ENCODE measurements at regions not wholly inside any gene's neighbourhood (a gene's known extent, or its start where the extent isn't known, plus 50 kb on each side); places are given as distances from the start of the nearest gene placed in this dataset.

DNA sequence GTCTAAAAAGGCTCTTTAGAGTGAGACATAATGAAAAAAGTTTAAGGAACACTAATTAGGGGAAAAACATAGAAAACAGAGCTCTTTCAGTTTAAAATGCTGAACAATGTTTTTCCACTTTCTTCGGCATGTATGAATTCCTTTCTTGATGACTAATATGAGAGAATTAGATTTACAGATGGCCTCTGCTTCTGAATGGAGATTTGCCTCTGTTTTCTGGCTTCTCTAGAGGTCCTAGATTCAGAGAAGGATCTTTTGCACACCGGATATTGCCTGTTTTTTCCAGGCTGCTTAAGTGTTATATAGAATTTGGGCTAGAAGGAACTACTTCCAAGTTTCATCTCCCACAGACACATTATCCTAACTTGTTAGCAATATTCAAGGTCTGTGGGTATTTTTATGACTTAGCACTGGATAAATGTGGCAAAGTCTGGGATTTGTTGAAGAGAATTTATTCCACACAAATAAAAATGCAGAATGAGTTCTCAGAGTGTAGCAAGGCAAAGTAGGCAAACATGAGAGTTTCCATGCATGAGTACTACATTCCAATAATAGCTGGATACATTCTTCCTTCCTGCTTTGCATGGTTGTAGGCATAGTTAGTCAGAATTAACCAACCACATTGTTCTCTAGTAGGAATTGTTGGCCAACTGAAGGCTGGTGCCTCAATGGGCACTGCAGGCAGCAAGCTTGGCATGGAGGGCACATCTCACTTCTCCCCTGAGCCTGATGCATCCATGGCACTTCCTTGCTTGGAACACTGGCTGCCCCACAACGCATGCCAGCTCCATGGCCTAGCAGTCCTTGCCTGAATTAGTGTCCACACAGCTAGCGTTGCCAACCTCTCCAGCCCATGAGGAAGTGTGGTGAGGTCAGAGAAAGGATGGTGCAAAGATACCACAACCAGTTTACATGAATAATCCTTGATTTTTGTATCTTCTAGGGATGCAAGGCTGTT lies 224.2 kb downstream of the CLIC5 start:
- no peaks in the 10 kb centered on the region for H3K4me1 ChIP-seq (ENCODE audit: control insufficient read depth, insufficient read depth, low read length, poor library complexity, severe bottlenecking)
- H3K36me3 ChIP-seq (ENCODE audit: control insufficient read depth, insufficient read depth, low read length) = no peaks in the 10 kb centered on the region
- no peaks in the 10 kb centered on the region for H3K9me3 ChIP-seq (ENCODE audit: control insufficient read depth, low read length)
- H3K27me3 ChIP-seq (replicated peaks; ENCODE audit: control insufficient read depth, insufficient read depth, low read length, poor library complexity, severe bottlenecking) = no peaks in the 10 kb centered on the region
- H3K27ac ChIP-seq (ENCODE audit: insufficient read depth, low read length, poor library complexity, severe bottlenecking) = no peak overlapping the region
- no peak overlapping the region for H3K4me3 ChIP-seq (ENCODE audit: insufficient read depth, low read depth, low read length, poor library complexity, severe bottlenecking)
- no peak for DNase-seq

GRCh38 chr6:45789238-45789637 lies 226.4 kb downstream of the CLIC5 start:
- no peaks in the 10 kb centered on the region for H3K27me3 ChIP-seq (replicated peaks; ENCODE audit: control insufficient read depth, insufficient read depth, low read length, poor library complexity, severe bottlenecking)
- H3K9me3 ChIP-seq (ENCODE audit: control insufficient read depth, low read length) = no peaks in the 10 kb centered on the region
- no peaks in the 10 kb centered on the region for H3K36me3 ChIP-seq (ENCODE audit: control insufficient read depth, insufficient read depth, low read length)
- no peaks in the 10 kb centered on the region for H3K4me1 ChIP-seq (ENCODE audit: control insufficient read depth, insufficient read depth, low read length, poor library complexity, severe bottlenecking)
- no peak overlapping the region for H3K27ac ChIP-seq (ENCODE audit: insufficient read depth, low read length, poor library complexity, severe bottlenecking)
- H3K4me3 ChIP-seq (ENCODE audit: insufficient read depth, low read depth, low read length, poor library complexity, severe bottlenecking) = no peak overlapping the region
- no peak for DNase-seq

- no peak for DNase-seq
- H3K36me3 ChIP-seq (ENCODE audit: control insufficient read depth, insufficient read depth, low read length) = no peaks in the 10 kb centered on the region
- no peaks in the 10 kb centered on the region for H3K4me1 ChIP-seq (ENCODE audit: control insufficient read depth, insufficient read depth, low read length, poor library complexity, severe bottlenecking)
- no peak overlapping the region for H3K27ac ChIP-seq (ENCODE audit: insufficient read depth, low read length, poor library complexity, severe bottlenecking)
- H3K27me3 ChIP-seq (replicated peaks; ENCODE audit: control insufficient read depth, insufficient read depth, low read length, poor library complexity, severe bottlenecking) = no peaks in the 10 kb centered on the region
- H3K4me3 ChIP-seq (ENCODE audit: insufficient read depth, low read depth, low read length, poor library complexity, severe bottlenecking) = no peak overlapping the region
- H3K9me3 ChIP-seq (ENCODE audit: control insufficient read depth, low read length) = no peaks in the 10 kb centered on the region
These were observed 228.3 kb downstream of the CLIC5 start for GRCh38 chr6:45787384-45787783.

DNA sequence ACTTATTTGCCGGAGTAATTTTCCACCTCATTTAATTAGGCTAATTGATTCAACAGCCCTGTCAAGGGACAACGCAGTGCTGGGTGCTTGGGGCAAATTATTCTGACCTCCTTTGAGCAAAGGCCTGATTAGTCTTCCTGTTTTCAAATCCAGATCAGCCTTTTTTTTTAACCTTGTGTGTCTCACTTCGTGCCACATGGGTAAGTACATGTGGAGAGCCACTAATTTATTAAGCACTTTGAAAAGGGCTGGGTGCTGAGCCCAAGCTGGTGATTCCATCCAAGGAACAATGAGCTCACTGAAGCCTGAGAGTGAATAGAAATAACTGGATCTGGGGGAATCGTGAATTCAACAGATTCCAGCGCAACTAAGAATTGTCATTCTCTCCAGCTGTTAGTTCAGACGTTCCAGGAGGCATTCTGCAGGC lies 229.3 kb downstream of the CLIC5 start:
- H3K4me1 ChIP-seq (ENCODE audit: control insufficient read depth, insufficient read depth, low read length, poor library complexity, severe bottlenecking) = no peaks in the 10 kb centered on the region
- no peak overlapping the region for H3K4me3 ChIP-seq (ENCODE audit: insufficient read depth, low read depth, low read length, poor library complexity, severe bottlenecking)
- no peaks in the 10 kb centered on the region for H3K9me3 ChIP-seq (ENCODE audit: control insufficient read depth, low read length)
- H3K27me3 ChIP-seq (replicated peaks; ENCODE audit: control insufficient read depth, insufficient read depth, low read length, poor library complexity, severe bottlenecking) = no peaks in the 10 kb centered on the region
- no peaks in the 10 kb centered on the region for H3K36me3 ChIP-seq (ENCODE audit: control insufficient read depth, insufficient read depth, low read length)
- DNase-seq = no peak
- H3K27ac ChIP-seq (ENCODE audit: insufficient read depth, low read length, poor library complexity, severe bottlenecking) = no peak overlapping the region

- no peaks in the 10 kb centered on the region for H3K27me3 ChIP-seq (replicated peaks; ENCODE audit: control insufficient read depth, insufficient read depth, low read length, poor library complexity, severe bottlenecking)
- no peaks in the 10 kb centered on the region for H3K36me3 ChIP-seq (ENCODE audit: control insufficient read depth, insufficient read depth, low read length)
- H3K4me1 ChIP-seq (ENCODE audit: control insufficient read depth, insufficient read depth, low read length, poor library complexity, severe bottlenecking) = no peaks in the 10 kb centered on the region
- DNase-seq = no peak
- no peaks in the 10 kb centered on the region for H3K9me3 ChIP-seq (ENCODE audit: control insufficient read depth, low read length)
- H3K4me3 ChIP-seq (ENCODE audit: insufficient read depth, low read depth, low read length, poor library complexity, severe bottlenecking) = no peak overlapping the region
- no peak overlapping the region for H3K27ac ChIP-seq (ENCODE audit: insufficient read depth, low read length, poor library complexity, severe bottlenecking)
These were observed 231.4 kb downstream of the CLIC5 start for GRCh38 chr6:45784250-45784649.

- Histone ChIP-seq H3K27me3 (replicated peaks; ENCODE audit: control insufficient read depth, insufficient read depth, low read length, poor library complexity, severe bottlenecking) (no peaks in the 10 kb centered on the region), H3K4me3 (ENCODE audit: insufficient read depth, low read depth, low read length, poor library complexity, severe bottlenecking) (no peak overlapping the region), H3K27ac (ENCODE audit: insufficient read depth, low read length, poor library complexity, severe bottlenecking) (no peak overlapping the region), H3K9me3 (ENCODE audit: control insufficient read depth, low read length) (no peaks in the 10 kb centered on the region), H3K36me3 (ENCODE audit: control insufficient read depth, insufficient read depth, low read length) (no peaks in the 10 kb centered on the region), H3K4me1 (ENCODE audit: control insufficient read depth, insufficient read depth, low read length, poor library complexity, severe bottlenecking) (no peaks in the 10 kb centered on the region)
- DNase-seq = no peak
These were observed 231.9 kb downstream of the CLIC5 start for GRCh38 chr6:45783716-45784115.

- Histone ChIP-seq H3K9me3 (ENCODE audit: control insufficient read depth, low read length) (no peaks in the 10 kb centered on the region), H3K4me1 (ENCODE audit: control insufficient read depth, insufficient read depth, low read length, poor library complexity, severe bottlenecking) (no peaks in the 10 kb centered on the region), H3K36me3 (ENCODE audit: control insufficient read depth, insufficient read depth, low read length) (no peaks in the 10 kb centered on the region), H3K27ac (ENCODE audit: insufficient read depth, low read length, poor library complexity, severe bottlenecking) (no peak overlapping the region), H3K27me3 (replicated peaks; ENCODE audit: control insufficient read depth, insufficient read depth, low read length, poor library complexity, severe bottlenecking) (no peaks in the 10 kb centered on the region), H3K4me3 (ENCODE audit: insufficient read depth, low read depth, low read length, poor library complexity, severe bottlenecking) (no peak overlapping the region)
- no peak for DNase-seq
These were observed 233.8 kb downstream of the CLIC5 start for GRCh38 chr6:45781890-45782289.

GRCh38 chr6:45780523-45780922 lies 235.1 kb downstream of the CLIC5 start:
- Histone ChIP-seq H3K4me3 (ENCODE audit: insufficient read depth, low read depth, low read length, poor library complexity, severe bottlenecking) (no peak overlapping the region), H3K9me3 (ENCODE audit: control insufficient read depth, low read length) (no peaks in the 10 kb centered on the region), H3K36me3 (ENCODE audit: control insufficient read depth, insufficient read depth, low read length) (no peaks in the 10 kb centered on the region), H3K27me3 (replicated peaks; ENCODE audit: control insufficient read depth, insufficient read depth, low read length, poor library complexity, severe bottlenecking) (no peaks in the 10 kb centered on the region), H3K27ac (ENCODE audit: insufficient read depth, low read length, poor library complexity, severe bottlenecking) (no peak overlapping the region), H3K4me1 (ENCODE audit: control insufficient read depth, insufficient read depth, low read length, poor library complexity, severe bottlenecking) (no peaks in the 10 kb centered on the region)
- DNase-seq = no peak

DNA sequence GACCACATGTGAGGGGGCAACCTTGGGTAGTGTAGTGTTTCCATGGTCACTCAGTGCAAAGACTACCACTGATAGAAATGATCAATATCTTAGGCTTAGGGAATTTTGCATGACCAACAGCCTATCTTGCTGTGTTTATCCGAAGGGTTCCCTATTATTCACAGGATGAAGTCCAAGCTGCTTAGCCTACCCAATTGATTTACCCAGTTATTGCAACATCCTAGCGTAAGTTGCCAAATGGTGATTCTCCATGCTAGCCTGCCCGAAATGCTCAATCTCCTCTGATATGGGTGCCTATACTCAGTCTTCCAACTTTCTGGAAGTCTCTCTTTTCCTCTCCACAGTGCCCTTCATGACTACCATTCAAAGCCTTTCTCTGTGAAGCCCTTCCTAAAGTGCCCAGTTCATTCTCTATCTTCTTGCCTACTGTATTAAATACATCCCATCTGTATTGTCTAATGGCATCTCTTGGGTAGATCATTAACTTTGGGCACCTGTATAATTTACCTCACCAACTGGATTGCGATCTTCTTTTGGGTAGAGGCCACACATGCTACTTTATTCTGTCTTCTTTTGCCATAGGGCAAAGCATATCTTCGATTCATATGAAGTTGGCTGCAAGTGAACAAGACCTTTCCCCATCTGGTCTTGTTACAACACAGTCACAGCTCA lies 240.5 kb downstream of the CLIC5 start:
- no peaks in the 10 kb centered on the region for H3K4me1 ChIP-seq (ENCODE audit: control insufficient read depth, insufficient read depth, low read length, poor library complexity, severe bottlenecking)
- H3K27me3 ChIP-seq (replicated peaks; ENCODE audit: control insufficient read depth, insufficient read depth, low read length, poor library complexity, severe bottlenecking) = no peaks in the 10 kb centered on the region
- DNase-seq = no peak
- H3K9me3 ChIP-seq (ENCODE audit: control insufficient read depth, low read length) = no peaks in the 10 kb centered on the region
- no peaks in the 10 kb centered on the region for H3K36me3 ChIP-seq (ENCODE audit: control insufficient read depth, insufficient read depth, low read length)
- no peak overlapping the region for H3K27ac ChIP-seq (ENCODE audit: insufficient read depth, low read length, poor library complexity, severe bottlenecking)
- H3K4me3 ChIP-seq (ENCODE audit: insufficient read depth, low read depth, low read length, poor library complexity, severe bottlenecking) = no peak overlapping the region

DNA sequence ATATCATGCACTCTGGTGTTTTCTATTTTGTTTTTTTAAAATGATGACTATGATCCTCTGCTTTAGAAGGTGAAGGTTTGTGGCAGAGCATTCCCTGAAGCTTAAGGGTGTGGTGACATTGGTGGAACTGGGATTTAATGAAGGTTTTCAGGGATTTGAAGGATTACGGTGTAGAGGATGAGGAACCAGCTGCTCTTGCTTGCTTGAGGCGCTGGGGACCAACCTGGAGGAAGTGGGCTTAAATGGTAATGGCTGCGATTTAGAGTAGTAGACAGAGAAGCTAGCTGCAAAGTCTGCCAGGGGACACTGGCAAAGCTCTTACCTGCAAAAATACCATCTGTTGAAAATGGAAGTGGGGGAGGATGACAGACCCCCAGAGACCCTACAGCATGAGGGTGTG lies 241.8 kb downstream of the CLIC5 start:
- no peaks in the 10 kb centered on the region for H3K27me3 ChIP-seq (replicated peaks; ENCODE audit: control insufficient read depth, insufficient read depth, low read length, poor library complexity, severe bottlenecking)
- H3K9me3 ChIP-seq (ENCODE audit: control insufficient read depth, low read length) = no peaks in the 10 kb centered on the region
- no peaks in the 10 kb centered on the region for H3K36me3 ChIP-seq (ENCODE audit: control insufficient read depth, insufficient read depth, low read length)
- no peak overlapping the region for H3K27ac ChIP-seq (ENCODE audit: insufficient read depth, low read length, poor library complexity, severe bottlenecking)
- no peak overlapping the region for H3K4me3 ChIP-seq (ENCODE audit: insufficient read depth, low read depth, low read length, poor library complexity, severe bottlenecking)
- H3K4me1 ChIP-seq (ENCODE audit: control insufficient read depth, insufficient read depth, low read length, poor library complexity, severe bottlenecking) = no peaks in the 10 kb centered on the region
- no peak for DNase-seq
